NT2/D1 (cell line): ENCODE measurements at regions not wholly inside any gene's neighbourhood (a gene's known extent, or its start where the extent isn't known, plus 50 kb on each side); places are given as distances from the start of the nearest gene placed in this dataset.

ENCODE experiments used
- YY1 ChIP-seq: IDR thresholded peaks from 2 replicates; pipeline ENCODE4 v1.6.1; 2011; ENCODE audit not compliant: insufficient read length, insufficient read depth
- ZNF274 ChIP-seq: IDR thresholded peaks from 2 replicates; pipeline ENCODE4 v1.6.1; 2011; ENCODE audit warnings: mild to moderate bottlenecking, low read depth, low read length

DNA sequence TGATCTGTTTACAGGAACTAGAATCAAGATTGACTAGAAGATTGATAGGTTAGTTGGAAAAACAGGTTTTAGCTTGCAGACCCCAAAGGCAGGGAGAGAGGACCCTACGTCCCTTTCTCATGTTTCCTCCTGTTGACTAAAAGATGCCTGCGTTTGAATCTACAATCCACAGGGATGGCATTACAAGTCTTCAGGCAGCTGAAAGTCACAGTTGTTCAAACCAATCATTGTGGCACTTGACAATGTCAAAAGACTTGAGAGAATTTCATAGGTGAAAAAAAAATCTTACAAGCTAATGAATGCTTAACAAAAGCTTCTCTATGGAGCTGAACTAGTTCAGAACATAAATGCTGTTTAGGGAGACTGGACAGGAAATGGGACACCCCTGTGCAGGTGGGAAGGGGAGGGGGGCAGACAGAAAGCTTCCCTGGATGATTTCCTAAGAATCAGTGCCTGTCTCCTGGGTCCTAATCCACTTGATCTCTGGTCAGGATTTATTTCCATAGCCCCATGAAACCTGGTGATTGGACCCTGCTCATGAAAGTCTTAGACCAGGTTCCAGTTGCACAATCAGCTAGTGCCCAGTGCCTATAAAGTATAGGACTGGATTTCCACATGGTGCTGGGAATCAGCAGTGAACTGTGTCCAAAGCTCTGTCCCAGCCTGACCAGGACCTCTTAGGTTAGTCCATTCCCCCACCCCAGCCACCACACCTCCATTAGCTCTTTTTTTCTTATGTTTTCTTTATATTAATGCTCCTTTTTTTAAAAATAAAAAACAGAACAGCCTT is 91.6 kb upstream of the BCAR3 start:
- TF ChIP-seq YY1 (no peak), ZNF274 (no peak)
